Activated T-helper 17 cell treated with anti-CD3 and anti-CD28 coated beads, Interleukin-2, amount 50 U/mL, for 72 hours (primary cell): ENCODE measurements at regions not wholly inside any gene's neighbourhood (a gene's known extent, or its start where the extent isn't known, plus 50 kb on each side); places are given as distances from the start of the nearest gene placed in this dataset.
"Not testable (repeated sequence)": the region's sequence is repeated elsewhere in the genome, so short reads cannot be mapped to it uniquely, and the experiment has no call there.

Experiments
- ATAC-seq: fragments of 150-1000 bp; cut with Tn5 transposase; replicated peaks from 2 replicates; pipeline ENCODE4 v1.10.0; 2021; ENCODE audit warnings: mild to moderate bottlenecking, moderate library complexity
- H3K27ac Mint-ChIP-seq: one replicate; pipeline ENCODE4 v1.8.0; 2022; ENCODE audit warnings: mixed read lengths
- H3K27me3 Mint-ChIP-seq: one replicate; pipeline ENCODE4 v1.8.0; 2022; ENCODE audit warnings: mixed read lengths
- H3K36me3 Mint-ChIP-seq: one replicate; pipeline ENCODE4 v1.8.0; 2022; ENCODE audit warnings: low read depth, mild to moderate bottlenecking, mixed read lengths
- H3K4me1 Mint-ChIP-seq: one replicate; pipeline ENCODE4 v1.8.0; 2022; ENCODE audit warnings: mixed read lengths
- H3K4me3 Mint-ChIP-seq: one replicate; pipeline ENCODE4 v1.8.0; 2022; ENCODE audit warnings: mild to moderate bottlenecking, mixed read lengths
- H3K9me3 Mint-ChIP-seq: one replicate; pipeline ENCODE4 v1.8.0; 2022; ENCODE audit warnings: mixed read lengths

- peaks cover 12% of the 10 kb centered on the region for H3K27me3 Mint-ChIP-seq
- ATAC-seq = no peak
- H3K4me3 Mint-ChIP-seq = no peak overlapping the region
- no peaks in the 10 kb centered on the region for H3K4me1 Mint-ChIP-seq
- H3K36me3 Mint-ChIP-seq = no peaks in the 10 kb centered on the region
- H3K9me3 Mint-ChIP-seq = no peaks in the 10 kb centered on the region
- H3K27ac Mint-ChIP-seq = no peak overlapping the region
Observed at GRCh38 chr2:215876139-215876936, 137.0 kb downstream of the MREG start.

- Mint-ChIP-seq H3K36me3 (no peaks in the 10 kb centered on the region), H3K27ac (no peak overlapping the region), H3K4me3 (no peak overlapping the region), H3K4me1 (no peaks in the 10 kb centered on the region), H3K27me3 (peaks cover 13% of the 10 kb centered on the region), H3K9me3 (no peaks in the 10 kb centered on the region)
- ATAC-seq = peak; percentile 34
Observed at GRCh38 chr2:215874418-215874817, 138.9 kb downstream of the MREG start.

- no peaks in the 10 kb centered on the region for H3K9me3 Mint-ChIP-seq
- ATAC-seq = no peak
Observed at GRCh38 chr2:215870986-215871385, 142.4 kb downstream of the MREG start.

GRCh38 chr2:215870088-215870490 lies 143.3 kb downstream of the MREG start:
- no peak overlapping the region for H3K4me3 Mint-ChIP-seq
- peaks cover 10% of the 10 kb centered on the region for H3K27me3 Mint-ChIP-seq
- no peaks in the 10 kb centered on the region for H3K9me3 Mint-ChIP-seq
- no peaks in the 10 kb centered on the region for H3K36me3 Mint-ChIP-seq
- no peak for ATAC-seq
- no peak overlapping the region for H3K27ac Mint-ChIP-seq
- no peaks in the 10 kb centered on the region for H3K4me1 Mint-ChIP-seq

More at GRCh38 chr2:215870986-215871385, 142.4 kb downstream of the MREG start:
- no peak overlapping the region for H3K27ac Mint-ChIP-seq
- H3K4me3 Mint-ChIP-seq = no peak overlapping the region
- H3K27me3 Mint-ChIP-seq = peaks cover 10% of the 10 kb centered on the region
- H3K4me1 Mint-ChIP-seq = no peaks in the 10 kb centered on the region
- H3K36me3 Mint-ChIP-seq = no peaks in the 10 kb centered on the region

GRCh38 chr2:215868846-215869543 lies 144.4 kb downstream of the MREG start:
- H3K4me3 Mint-ChIP-seq = no peak overlapping the region
- H3K36me3 Mint-ChIP-seq = no peaks in the 10 kb centered on the region
- H3K9me3 Mint-ChIP-seq = no peaks in the 10 kb centered on the region
- no peak overlapping the region for H3K27ac Mint-ChIP-seq
- no peak for ATAC-seq
- no peaks in the 10 kb centered on the region for H3K4me1 Mint-ChIP-seq
- H3K27me3 Mint-ChIP-seq = peaks cover 13% of the 10 kb centered on the region

GRCh38 chr2:215866606-215867005 lies 146.7 kb downstream of the MREG start:
- Mint-ChIP-seq H3K36me3 (no peaks in the 10 kb centered on the region), H3K4me1 (no peaks in the 10 kb centered on the region), H3K9me3 (no peaks in the 10 kb centered on the region), H3K27ac (no peak overlapping the region), H3K4me3 (no peak overlapping the region), H3K27me3 (peaks cover 6% of the 10 kb centered on the region)
- ATAC-seq = no peak

- Mint-ChIP-seq H3K9me3 (no peaks in the 10 kb centered on the region), H3K4me3 (no peak overlapping the region), H3K27me3 (peaks cover 3% of the 10 kb centered on the region), H3K36me3 (no peaks in the 10 kb centered on the region), H3K27ac (no peak overlapping the region), H3K4me1 (no peaks in the 10 kb centered on the region)
- no peak for ATAC-seq
Observed at GRCh38 chr2:215863687-215864086, 149.7 kb downstream of the MREG start.

GRCh38 chr2:215862351-215862771 lies 151.0 kb downstream of the MREG start:
- H3K4me1 Mint-ChIP-seq = no peaks in the 10 kb centered on the region
- H3K4me3 Mint-ChIP-seq = no peak overlapping the region
- no peaks in the 10 kb centered on the region for H3K9me3 Mint-ChIP-seq
- H3K36me3 Mint-ChIP-seq = no peaks in the 10 kb centered on the region
- peaks cover 3% of the 10 kb centered on the region for H3K27me3 Mint-ChIP-seq
- ATAC-seq = no peak
- no peak overlapping the region for H3K27ac Mint-ChIP-seq

GRCh38 chr2:215861607-215862350 lies 151.6 kb downstream of the MREG start:
- no peak for ATAC-seq
- H3K4me3 Mint-ChIP-seq = no peak overlapping the region
- no peak overlapping the region for H3K27ac Mint-ChIP-seq
- H3K4me1 Mint-ChIP-seq = no peaks in the 10 kb centered on the region
- no peaks in the 10 kb centered on the region for H3K36me3 Mint-ChIP-seq
- peaks cover 3% of the 10 kb centered on the region for H3K27me3 Mint-ChIP-seq
- no peaks in the 10 kb centered on the region for H3K9me3 Mint-ChIP-seq

GRCh38 chr2:215856080-215856479 lies 157.3 kb downstream of the MREG start:
- Mint-ChIP-seq H3K27ac (no peak overlapping the region), H3K27me3 (no peaks in the 10 kb centered on the region), H3K9me3 (no peaks in the 10 kb centered on the region), H3K4me3 (no peak overlapping the region), H3K36me3 (no peaks in the 10 kb centered on the region), H3K4me1 (no peaks in the 10 kb centered on the region)
- ATAC-seq = no peak

GRCh38 chr2:215855308-215855707 lies 158.0 kb downstream of the MREG start:
- not testable (repeated sequence) for ATAC-seq, H3K36me3 Mint-ChIP-seq, H3K9me3 Mint-ChIP-seq, H3K27ac Mint-ChIP-seq, H3K4me3 Mint-ChIP-seq, H3K4me1 Mint-ChIP-seq, H3K27me3 Mint-ChIP-seq

- ATAC-seq = no peak
- Mint-ChIP-seq H3K27ac (no peak overlapping the region), H3K4me3 (no peak overlapping the region), H3K9me3 (no peaks in the 10 kb centered on the region), H3K4me1 (no peaks in the 10 kb centered on the region), H3K27me3 (no peaks in the 10 kb centered on the region), H3K36me3 (no peaks in the 10 kb centered on the region)
Observed at GRCh38 chr2:215854008-215854407, 159.3 kb downstream of the MREG start.

- H3K4me3 Mint-ChIP-seq = no peak overlapping the region
- H3K9me3 Mint-ChIP-seq = no peaks in the 10 kb centered on the region
- H3K27me3 Mint-ChIP-seq = no peaks in the 10 kb centered on the region
- ATAC-seq = no peak
- no peaks in the 10 kb centered on the region for H3K36me3 Mint-ChIP-seq
- H3K4me1 Mint-ChIP-seq = no peaks in the 10 kb centered on the region
- H3K27ac Mint-ChIP-seq = no peak overlapping the region
Observed at GRCh38 chr2:215851696-215852095, 161.7 kb downstream of the MREG start.

GRCh38 chr2:215851082-215851481 lies 162.3 kb downstream of the MREG start:
- Mint-ChIP-seq H3K36me3 (no peaks in the 10 kb centered on the region), H3K4me1 (no peaks in the 10 kb centered on the region), H3K27ac (no peak overlapping the region), H3K9me3 (no peaks in the 10 kb centered on the region), H3K27me3 (no peaks in the 10 kb centered on the region), H3K4me3 (no peak overlapping the region)
- no peak for ATAC-seq

- Mint-ChIP-seq H3K4me3 (no peak overlapping the region), H3K4me1 (no peaks in the 10 kb centered on the region), H3K36me3 (no peaks in the 10 kb centered on the region), H3K27ac (no peak overlapping the region), H3K9me3 (no peaks in the 10 kb centered on the region), H3K27me3 (no peaks in the 10 kb centered on the region)
- no peak for ATAC-seq
Observed at GRCh38 chr2:215850380-215850779, 163.0 kb downstream of the MREG start.
